ENCODE measurements at regions not wholly inside any gene's neighbourhood (a gene's known extent, or its start where the extent isn't known, plus 50 kb on each side); places are given as distances from the start of the nearest gene placed in this dataset.

- TF ChIP-seq CTCF (IDR thresholded peaks at IDR 0.05), result no peak
- TF ChIP-seq POLR2A (IDR thresholded peaks at IDR 0.05), result no peak
- TF ChIP-seq EP300 (IDR thresholded peaks at IDR 0.05; ENCODE audit: low read depth), result no peak
Measured at GRCh38 chr14:43005807-43006206, 1399.1 kb downstream of the LRFN5 start.
